ENCODE measurements at regions not wholly inside any gene's neighbourhood (a gene's known extent, or its start where the extent isn't known, plus 50 kb on each side); places are given as distances from the start of the nearest gene placed in this dataset.
"Not testable (repeated sequence)": the region's sequence is repeated elsewhere in the genome, so short reads cannot be mapped to it uniquely, and the experiment has no call there.

DNA sequence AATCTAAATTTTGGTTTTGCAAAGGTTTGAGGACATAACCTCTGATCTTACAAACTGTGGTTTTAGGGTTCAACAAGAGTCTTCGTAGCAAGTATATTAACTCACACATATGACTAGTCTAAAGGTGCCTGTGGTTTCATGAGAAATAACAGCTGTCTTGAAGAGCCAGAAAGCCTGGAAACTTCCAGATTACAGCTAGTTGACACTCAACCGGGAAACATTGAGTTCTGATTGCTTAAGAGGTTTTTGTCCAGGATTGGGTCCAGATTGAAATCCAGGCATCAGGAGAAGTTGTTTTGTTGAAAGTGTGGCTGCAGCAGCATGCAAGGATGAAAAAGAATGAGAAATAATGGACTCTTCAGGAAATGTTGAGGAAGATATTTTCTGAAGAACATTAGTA is 69.9 kb downstream of the TSPY2 start:
- peak; percentile 62 for ATAC-seq
- DNase-seq; intact Hi-C loops (cut with micrococcal nuclease): not testable (repeated sequence)

DNA sequence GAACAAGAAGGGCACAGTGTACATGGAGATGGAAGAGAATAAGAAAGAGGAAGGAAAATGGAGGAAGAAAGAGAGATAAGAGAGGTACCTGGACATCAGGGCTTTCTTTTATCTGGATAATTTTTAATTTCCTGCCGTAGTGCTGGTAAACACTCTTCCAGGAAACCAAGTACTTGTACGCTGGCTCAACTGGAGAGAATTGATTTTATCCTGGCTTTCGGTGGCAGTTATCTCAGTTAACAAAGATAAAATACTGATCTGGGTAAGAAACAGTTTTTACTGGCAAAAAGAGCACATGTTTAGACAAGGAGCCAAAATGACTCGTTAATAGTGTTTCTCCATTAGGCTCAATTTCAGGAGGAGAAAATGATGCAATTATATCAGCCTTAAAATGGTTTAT is 70.4 kb downstream of the TSPY2 start:
- ATAC-seq: peak; percentile 45
- intact Hi-C loops (cut with micrococcal nuclease): not testable (repeated sequence)

DNA sequence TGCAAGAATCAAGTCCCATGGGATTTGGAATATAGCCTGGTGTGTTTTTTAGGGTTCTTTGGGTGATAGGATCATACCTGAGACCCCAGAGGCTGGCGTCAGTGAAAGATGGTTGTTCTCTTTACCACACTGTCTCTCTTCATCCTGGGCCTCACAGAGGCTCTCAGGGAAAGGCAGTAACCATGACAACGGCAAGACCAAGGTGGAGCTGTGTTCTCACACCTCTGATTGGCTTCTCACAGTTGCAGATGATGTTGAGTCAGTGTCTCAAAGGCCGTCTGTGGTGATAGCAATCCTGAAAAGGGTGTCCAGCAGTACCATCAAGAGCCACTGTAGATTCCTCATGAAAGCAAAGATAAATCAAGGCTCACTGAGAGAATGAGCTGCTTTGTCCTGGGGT is 120.4 kb downstream of the TSPY2 start:
- intact Hi-C loops (cut with micrococcal nuclease); DNase-seq; ATAC-seq: not testable (repeated sequence)

More for the DNA sequence above, 70.4 kb downstream of the TSPY2 start:
- not testable (repeated sequence) for DNase-seq

DNA sequence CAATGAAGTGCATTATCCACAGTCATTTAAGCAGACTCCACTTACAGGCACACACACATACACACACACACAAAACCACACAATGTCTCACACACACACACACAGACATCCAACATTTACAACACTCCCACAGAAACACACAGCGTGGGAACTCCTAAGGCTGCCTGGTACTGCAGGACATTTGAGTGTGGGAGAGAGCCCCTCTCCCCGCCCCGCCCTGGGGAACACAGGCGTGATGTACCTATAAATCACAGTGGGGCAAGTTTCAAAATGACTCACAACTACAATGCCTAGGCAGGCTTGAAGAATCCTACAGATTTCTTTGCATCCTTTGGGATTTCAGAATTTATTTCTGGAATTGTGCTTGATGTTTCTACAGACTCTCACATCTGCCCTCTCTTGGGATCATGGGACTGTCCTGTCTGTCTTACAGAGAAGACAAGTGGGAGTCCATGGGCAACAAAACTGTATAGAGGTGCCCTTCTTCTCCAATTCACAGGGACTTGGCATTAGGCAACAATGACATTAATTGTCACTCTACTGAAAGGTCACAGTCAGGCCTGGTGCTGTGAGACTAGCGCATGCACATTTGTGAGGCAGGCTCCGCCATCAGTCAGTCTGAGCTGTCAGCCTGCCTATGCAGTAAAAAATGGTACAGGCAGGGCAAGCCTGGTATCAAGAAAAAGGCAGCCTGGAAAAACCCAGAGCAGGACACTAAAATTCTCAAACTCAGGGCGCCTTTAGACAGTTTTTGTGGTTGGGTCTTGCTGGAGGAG is 136.6 kb downstream of the TSPY2 start:
- intact Hi-C loops (cut with micrococcal nuclease); ATAC-seq; DNase-seq: not testable (repeated sequence)

DNA sequence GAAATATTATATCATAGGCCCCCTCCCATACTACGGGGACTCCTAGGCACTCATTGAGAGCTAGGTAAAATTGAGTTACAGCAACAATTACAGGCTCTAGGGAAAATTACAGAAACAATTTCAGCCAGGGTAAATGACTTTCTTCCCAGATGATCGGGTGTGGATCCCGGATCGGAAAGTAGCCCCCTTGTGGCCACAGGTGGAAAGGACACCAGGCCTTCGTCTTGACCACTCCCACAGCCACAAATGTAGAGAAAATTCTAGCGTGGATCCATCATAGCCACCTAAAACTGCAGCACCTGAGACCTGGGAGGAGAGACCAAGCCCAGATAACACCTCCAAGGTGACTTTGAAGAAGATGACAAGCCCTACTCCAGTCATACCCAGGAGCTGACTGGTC is 142.6 kb downstream of the TSPY2 start:
- DNase-seq; ATAC-seq; intact Hi-C loops (cut with micrococcal nuclease): not testable (repeated sequence)

DNA sequence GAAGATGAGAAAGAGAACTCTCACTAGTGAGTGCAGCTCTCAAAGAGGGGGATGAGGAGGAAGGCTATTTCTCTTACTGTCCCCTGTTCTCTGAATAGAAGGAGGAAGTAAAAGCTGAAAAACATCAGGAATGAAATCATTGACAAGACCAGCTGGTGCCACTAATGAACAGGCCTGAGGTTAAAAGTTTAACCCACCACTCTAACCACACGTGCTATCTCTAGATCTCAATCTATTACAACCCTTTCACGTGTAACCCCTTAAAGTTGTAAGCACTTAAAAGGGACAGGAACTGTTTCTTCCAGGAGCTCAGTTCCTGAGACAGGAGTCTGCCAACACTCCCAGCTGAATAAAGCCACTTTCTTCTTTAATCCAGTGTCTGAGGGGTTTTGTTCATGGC is 143.5 kb downstream of the TSPY2 start:
- ATAC-seq; DNase-seq; intact Hi-C loops (cut with micrococcal nuclease): not testable (repeated sequence)

DNA sequence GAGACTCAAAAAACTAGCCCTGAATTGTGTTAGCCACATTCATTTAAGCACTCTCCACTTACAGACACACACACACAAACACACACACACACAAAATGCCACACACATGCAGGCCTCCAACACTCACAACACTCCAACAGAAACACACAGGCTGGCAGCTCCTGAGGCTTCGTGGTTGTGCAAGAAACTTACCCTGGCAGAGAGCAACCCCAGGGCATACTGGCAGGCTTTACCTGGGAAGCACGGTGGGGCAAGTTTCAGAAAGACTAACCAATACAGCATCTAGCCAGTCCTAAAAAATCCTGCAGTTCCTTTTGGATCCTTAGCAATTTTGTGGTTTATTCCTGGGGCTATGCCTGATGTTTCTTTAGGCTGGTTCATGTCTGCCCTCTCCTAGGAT is 146.2 kb downstream of the TSPY2 start:
- ATAC-seq; DNase-seq; intact Hi-C loops (cut with micrococcal nuclease): not testable (repeated sequence)

DNA sequence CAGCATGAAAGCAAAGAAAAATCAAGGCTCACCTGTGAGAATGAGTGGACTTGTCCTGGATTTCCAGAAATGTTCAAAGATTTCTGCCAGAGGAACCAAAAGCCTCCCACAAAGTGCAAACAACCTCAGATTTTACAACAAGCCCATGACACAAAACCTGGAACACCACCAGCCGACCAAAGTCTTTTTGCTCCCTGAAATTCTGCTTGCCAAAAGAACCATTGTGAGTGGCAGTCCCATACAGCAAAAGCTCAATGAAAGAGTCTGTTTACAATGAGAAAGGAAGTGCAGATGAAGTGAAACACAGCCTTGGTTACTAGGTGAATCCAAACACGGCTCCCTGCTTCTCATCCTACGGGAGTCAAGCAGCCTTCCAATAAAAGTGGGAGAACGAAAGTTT is 147.2 kb downstream of the TSPY2 start:
- intact Hi-C loops (cut with micrococcal nuclease): not testable (repeated sequence)

DNA sequence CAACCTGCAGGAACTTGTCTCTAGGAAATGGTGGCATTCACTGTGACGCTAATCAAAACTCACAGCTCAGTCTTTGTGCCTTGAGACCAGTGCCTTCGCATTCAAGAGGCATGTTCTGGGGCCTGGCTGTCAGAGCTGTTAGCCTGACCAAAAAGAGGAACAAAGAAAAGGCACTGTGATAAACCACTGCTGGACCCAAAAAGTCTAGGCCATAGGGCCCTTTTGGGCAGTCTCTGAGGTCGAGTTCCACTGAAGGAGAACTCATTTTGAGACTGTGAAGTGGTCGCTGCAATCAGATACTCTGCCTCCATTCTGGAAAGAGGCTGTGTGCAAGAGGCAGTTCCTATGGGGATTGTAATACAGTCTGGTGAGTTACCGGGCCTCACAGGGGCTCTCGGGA is 149.0 kb downstream of the TSPY2 start:
- intact Hi-C loops (cut with micrococcal nuclease); ATAC-seq; DNase-seq: not testable (repeated sequence)

More for the DNA sequence above, 147.2 kb downstream of the TSPY2 start:
- not testable (repeated sequence) for DNase-seq, ATAC-seq

DNA sequence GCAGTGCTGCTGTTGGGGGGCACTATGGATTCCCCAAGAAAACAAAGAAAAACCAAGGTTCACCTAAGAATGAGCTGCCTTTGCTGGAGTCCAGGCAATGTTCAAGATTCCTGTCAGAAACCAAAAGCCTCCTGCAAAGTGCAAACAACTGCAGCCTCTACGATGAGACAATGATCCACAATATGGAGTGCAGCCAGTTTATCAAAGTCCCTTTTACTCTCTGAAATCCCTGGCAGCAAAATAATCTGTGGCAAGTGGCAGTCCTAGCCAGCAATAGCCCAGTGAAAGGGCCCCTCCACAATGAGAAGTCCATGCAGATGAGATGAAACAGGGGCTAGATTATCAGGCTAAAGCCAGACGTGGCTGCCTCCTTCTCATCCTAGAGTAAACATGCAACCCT is 155.8 kb downstream of the TSPY2 start:
- DNase-seq; ATAC-seq; intact Hi-C loops (cut with micrococcal nuclease): not testable (repeated sequence)

DNA sequence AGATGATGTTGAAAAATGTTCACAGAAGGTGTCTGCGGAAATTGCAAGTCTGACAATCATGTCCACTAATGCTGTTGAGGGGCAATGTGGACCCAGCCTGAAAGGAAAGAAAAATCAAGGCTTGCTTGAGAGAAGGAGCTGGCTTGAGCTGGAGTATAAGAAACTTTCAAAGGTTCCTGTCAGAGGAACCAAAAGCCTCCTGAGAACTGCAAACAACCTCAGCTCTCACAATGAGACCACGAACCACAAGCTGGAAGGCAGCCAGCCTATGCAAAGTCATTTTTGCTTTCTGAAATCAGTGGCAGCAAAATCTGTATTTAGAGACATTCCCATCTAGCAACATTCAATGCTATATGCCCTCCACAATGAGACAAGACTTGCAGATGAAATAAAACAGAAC is 160.8 kb downstream of the TSPY2 start:
- ATAC-seq; DNase-seq; intact Hi-C loops (cut with micrococcal nuclease): not testable (repeated sequence)

DNA sequence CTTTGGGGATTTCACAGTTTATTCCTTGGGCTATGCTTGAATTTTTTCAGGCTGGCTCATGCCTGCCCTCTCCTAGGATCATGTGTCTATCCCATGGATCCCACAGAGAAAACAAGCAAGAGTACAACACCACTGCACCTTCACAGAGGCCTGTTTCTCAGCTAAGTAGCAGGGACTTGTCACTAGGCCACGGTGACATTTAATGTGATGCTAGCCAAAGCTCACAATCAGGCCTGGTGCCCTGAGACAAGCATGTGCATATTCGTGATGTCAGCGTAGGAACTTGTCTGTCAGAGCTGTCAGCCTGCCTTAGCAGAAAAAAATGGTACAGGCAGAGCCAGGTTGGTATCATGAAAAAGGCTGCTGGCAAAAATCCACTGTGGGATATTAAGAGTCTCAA is 173.1 kb downstream of the TSPY2 start:
- intact Hi-C loops (cut with micrococcal nuclease); DNase-seq: not testable (repeated sequence)
- peak; percentile 55 for ATAC-seq

DNA sequence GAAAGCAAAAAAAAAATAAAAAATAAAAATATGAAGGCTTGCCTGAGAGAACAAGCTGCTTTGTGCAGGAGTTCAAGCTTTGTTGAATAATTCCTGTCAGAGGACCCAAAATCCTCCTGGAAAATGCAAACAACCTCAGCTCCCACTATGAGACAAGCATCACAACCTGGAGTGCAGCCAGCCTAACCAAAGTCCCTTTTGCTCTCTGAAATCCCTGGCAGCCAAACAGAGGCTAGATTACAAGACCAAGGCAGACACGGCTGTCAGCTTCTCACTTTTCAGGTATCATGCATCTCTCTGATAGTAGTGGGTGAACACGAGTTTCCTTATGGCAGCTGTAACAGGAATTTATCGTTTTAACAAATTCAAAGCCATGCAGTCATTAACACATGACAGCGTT is 180.7 kb downstream of the TSPY2 start:
- ATAC-seq; intact Hi-C loops (cut with micrococcal nuclease); DNase-seq: not testable (repeated sequence)

DNA sequence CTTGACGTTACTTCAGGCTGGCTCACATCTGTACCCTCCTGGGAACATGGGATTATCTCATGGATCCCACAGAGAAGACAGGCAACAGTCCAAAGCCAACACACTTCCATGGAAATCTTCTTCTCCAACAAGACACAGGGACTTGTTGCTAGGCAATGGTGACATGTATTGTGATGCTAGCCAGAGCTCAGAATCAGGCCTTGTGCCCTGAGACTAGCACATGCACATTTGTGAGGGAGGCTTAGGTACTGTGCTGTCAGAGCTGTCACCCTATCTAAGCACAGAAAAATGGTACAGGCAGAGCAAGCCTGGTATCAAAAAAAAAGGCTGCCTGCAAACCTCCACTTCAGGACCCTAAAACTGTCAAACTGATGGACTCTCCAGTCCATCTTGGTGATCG is 199.5 kb downstream of the TSPY2 start:
- peak; percentile 36 for ATAC-seq
- intact Hi-C loops (cut with micrococcal nuclease); DNase-seq: not testable (repeated sequence)

DNA sequence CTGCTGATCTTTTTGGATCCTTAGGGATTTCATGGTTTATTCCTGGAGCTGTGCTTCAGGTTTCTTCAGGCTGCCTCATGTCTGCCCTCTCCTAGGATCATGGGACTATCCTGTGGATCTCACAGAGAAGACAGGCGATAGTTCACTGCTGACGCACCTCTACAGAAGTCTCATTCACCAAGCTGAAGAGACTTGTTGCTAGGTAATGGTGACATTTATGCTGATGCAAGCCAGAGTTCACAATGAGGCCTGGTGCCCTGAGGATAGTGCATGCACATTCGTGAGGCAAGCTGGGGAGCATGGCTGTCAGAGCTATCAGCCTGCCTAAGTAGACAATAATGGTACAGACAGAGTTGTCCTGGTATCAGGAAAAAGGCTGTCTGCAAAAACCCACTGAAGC is 201.4 kb downstream of the TSPY2 start:
- ATAC-seq; intact Hi-C loops (cut with micrococcal nuclease); DNase-seq: not testable (repeated sequence)

DNA sequence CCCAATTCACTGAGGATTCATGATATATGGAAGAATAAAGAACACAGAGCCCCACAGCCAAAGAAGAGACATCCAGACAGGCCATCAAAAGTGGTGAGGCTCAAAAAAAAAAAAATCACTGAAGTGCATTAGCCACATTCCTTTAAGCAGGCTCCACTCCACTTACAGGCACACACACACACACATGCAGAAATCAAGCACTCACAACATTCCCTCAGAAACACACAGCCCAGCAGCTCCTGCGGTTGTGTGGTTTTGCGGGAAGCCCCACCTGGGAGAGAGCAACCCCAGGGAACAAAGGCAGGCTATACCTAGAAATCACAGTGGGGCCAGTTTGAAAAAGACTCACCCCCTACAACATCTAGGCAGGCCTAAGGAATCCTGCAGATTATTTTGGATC is 222.3 kb downstream of the TSPY2 start:
- DNase-seq; intact Hi-C loops (cut with micrococcal nuclease); ATAC-seq: not testable (repeated sequence)

DNA sequence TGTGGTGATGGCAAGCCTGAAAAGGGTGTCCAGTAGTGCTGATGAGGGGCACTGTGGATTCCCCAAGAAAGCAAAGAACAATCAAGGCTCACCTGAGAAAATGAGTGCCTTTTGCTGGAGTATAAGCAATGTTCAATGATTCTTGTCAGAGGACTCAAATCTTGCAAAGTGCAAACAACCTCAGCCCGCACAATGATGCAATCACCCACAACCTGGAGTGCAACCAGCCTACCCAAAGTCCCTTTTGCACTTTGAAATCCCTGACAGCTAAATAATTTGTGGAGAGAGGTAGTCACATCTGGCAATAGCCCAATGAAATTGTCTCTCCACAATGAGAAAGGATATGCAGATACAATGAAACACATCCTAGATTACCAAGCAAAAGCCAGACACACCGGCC is 225.8 kb downstream of the TSPY2 start:
- ATAC-seq; intact Hi-C loops (cut with micrococcal nuclease); DNase-seq: not testable (repeated sequence)

DNA sequence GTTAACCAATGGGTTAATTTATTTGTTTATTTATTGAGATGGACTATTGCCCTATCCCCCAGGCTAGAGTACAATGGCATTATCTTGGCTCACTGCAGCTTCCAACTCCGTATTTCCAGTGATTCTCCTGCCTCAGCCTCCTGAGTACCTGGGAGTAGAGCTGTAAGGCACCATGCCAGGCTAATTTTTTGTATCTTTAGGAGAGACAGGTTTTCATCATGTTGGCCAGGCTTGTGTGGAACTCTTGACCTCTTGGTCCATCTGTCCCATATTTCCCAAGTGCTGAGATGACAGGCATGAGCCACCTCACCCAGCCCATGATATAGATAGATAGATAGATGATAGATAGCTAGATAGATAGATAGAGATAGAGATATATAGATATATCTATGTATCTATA is 249.4 kb downstream of the TSPY2 start:
- intact Hi-C loops (cut with micrococcal nuclease); DNase-seq; ATAC-seq: not testable (repeated sequence)

DNA sequence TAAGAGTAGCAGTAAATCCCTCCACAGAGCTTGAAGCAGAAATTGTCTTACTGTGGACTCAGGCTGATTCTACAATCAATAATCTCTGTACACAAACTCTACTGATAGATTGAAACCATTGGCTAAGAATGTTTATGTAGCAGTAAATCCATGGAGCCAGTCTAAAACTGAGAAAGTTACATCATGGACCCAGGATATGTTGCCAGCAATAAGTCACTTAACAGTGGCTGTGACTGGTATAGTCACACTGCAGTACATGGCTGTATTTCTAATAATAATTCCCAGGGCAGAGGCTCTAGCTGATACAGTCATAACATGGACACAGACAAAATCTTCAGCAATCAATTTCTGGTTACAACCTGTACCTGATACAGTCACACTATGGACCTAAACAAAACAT is 262.8 kb downstream of the TSPY2 start:
- ATAC-seq; intact Hi-C loops (cut with micrococcal nuclease); DNase-seq: not testable (repeated sequence)

DNA sequence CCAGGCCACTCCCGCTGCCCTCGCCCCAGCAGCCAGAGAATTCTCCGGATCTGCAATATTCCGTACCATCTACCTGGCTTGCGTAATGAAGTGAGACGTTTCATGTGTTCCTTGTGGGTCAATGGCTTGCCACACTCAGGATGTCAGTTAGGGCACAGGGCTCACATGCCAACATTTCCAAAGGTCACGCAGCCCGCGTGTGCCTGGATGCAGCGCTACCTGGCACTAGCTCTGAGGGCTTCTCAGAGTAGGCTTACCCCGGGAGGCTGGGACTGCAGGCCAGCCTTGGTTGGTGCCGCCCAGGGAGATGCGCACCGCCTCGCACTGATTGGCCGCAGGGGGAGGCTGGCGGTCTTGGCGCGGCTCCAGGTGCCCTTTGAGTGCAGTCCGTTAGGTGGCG is 274.0 kb downstream of the TSPY2 start:
- intact Hi-C loops (cut with micrococcal nuclease); ATAC-seq; DNase-seq: not testable (repeated sequence)
